ENCODE measurements at regions not wholly inside any gene's neighbourhood (a gene's known extent, or its start where the extent isn't known, plus 50 kb on each side); places are given as distances from the start of the nearest gene placed in this dataset.
"Not testable (repeated sequence)": the region's sequence is repeated elsewhere in the genome, so short reads cannot be mapped to it uniquely, and the experiment has no call there.

- peak; percentile 78 for DNase-seq
These were observed 108.4 kb upstream of the PRSS16 start for GRCh38 chr6:27138837-27139755.

- DNase-seq: no peak
These were observed 107.5 kb upstream of the PRSS16 start for GRCh38 chr6:27139756-27140579.

- no peak for DNase-seq
These were observed 106.4 kb upstream of the PRSS16 start for GRCh38 chr6:27140999-27141528.

GRCh38 chr6:27141529-27142015 is 105.9 kb upstream of the PRSS16 start:
- DNase-seq: no peak

GRCh38 chr6:27143020-27143388 is 104.5 kb upstream of the PRSS16 start:
- DNase-seq: not testable (repeated sequence)

- DNase-seq: no peak
These were observed 104.0 kb upstream of the PRSS16 start for GRCh38 chr6:27143474-27144026.

- DNase-seq: no peak
These were observed 102.8 kb upstream of the PRSS16 start for GRCh38 chr6:27144740-27145079.

- DNase-seq: peak; percentile 93
These were observed 101.6 kb upstream of the PRSS16 start for GRCh38 chr6:27145731-27146455.

GRCh38 chr6:27146456-27146705 is 101.1 kb upstream of the PRSS16 start:
- DNase-seq: not testable (repeated sequence)

- peak; percentile 100 for DNase-seq
These were observed 100.6 kb upstream of the PRSS16 start for GRCh38 chr6:27146706-27147505.

- no peak for DNase-seq
These were observed 99.1 kb upstream of the PRSS16 start for GRCh38 chr6:27148404-27148795.

GRCh38 chr6:27149150-27149549 is 98.4 kb upstream of the PRSS16 start:
- no peak for DNase-seq

- no peak for DNase-seq
These were observed 92.8 kb upstream of the PRSS16 start for GRCh38 chr6:27154696-27155095.

GRCh38 chr6:27156874-27157458 is 90.5 kb upstream of the PRSS16 start:
- DNase-seq: no peak

GRCh38 chr6:27157459-27158315 is 89.8 kb upstream of the PRSS16 start:
- DNase-seq: peak; percentile 69

- no peak for DNase-seq
These were observed 89.2 kb upstream of the PRSS16 start for GRCh38 chr6:27158316-27158643.

GRCh38 chr6:27159725-27160124 is 87.8 kb upstream of the PRSS16 start:
- no peak for DNase-seq

- no peak for DNase-seq
These were observed 86.4 kb upstream of the PRSS16 start for GRCh38 chr6:27161115-27161514.

- DNase-seq: no peak
These were observed 85.9 kb upstream of the PRSS16 start for GRCh38 chr6:27161603-27161945.

- DNase-seq: peak; percentile 76
These were observed 85.4 kb upstream of the PRSS16 start for GRCh38 chr6:27161946-27162603.

All from fibroblast of upper back skin (primary cell).